IMR-90 (cell line): ENCODE measurements at regions not wholly inside any gene's neighbourhood (a gene's known extent, or its start where the extent isn't known, plus 50 kb on each side); places are given as distances from the start of the nearest gene placed in this dataset.

Experiments
- ATAC-seq: fragments of 200-7000 bp; cut with Tn5 transposase; 2 replicates; pipeline ENCODE4 v1.9.1; 2020; ENCODE audit warnings: low read depth, mild to moderate bottlenecking, moderate library complexity
- BruUV-seq: library from RNA; stranded (reverse); fragments of 400-500 nt; replicated peaks from 2 replicates; lab custom pipeline; 2021; lab: Mats Ljungman, UMichigan
- CTCF ChIA-PET: fragments of 300-600 bp; formaldehyde crosslinking; extraction: SDS; loops from one replicate; lab custom pipeline; 2021; ENCODE audit warnings: antibody characterized with exemption; lab: Yijun Ruan, JAX
- POLR2A ChIA-PET: fragments of 300-600 bp; sonication (Branson Sonifier 250); formaldehyde crosslinking; loops from one replicate; lab custom pipeline; 2022; ENCODE audit warnings: antibody characterized with exemption; ENCODE audit not compliant: unreplicated experiment; lab: Charles Lee
- DNase-seq: peaks from one replicate; pipeline ENCODE4 v3.0.0; 2013
- H2AFZ ChIP-seq: replicated peaks from 2 replicates; pipeline ENCODE3; 2013; ENCODE audit warnings: low read length, mild to moderate bottlenecking; ENCODE audit not compliant: poor library complexity
- H2AK5ac ChIP-seq: 2 replicates; pipeline ENCODE4 v1.6.1; 2013; ENCODE audit warnings: low read depth, low read length, inconsistent platforms
- H2AK9ac ChIP-seq: replicated peaks from 2 replicates; pipeline ENCODE3; 2013; ENCODE audit warnings: mild to moderate bottlenecking, low read depth, low read length, moderate library complexity; ENCODE audit not compliant: poor library complexity
- H2BK120ac ChIP-seq: 2 replicates; pipeline ENCODE4 v1.6.1; 2013; ENCODE audit warnings: low read depth, low read length, inconsistent platforms
- H2BK15ac ChIP-seq: 3 replicates; pipeline ENCODE4 v1.6.1; 2013; ENCODE audit warnings: low read depth, low read length, inconsistent platforms
- H2BK20ac ChIP-seq: 2 replicates; pipeline ENCODE4 v1.6.1; 2013; ENCODE audit warnings: low read depth, mild to moderate bottlenecking, inconsistent platforms, low read length, moderate library complexity
- H2BK5ac ChIP-seq: 2 replicates; pipeline ENCODE4 v1.6.1; 2013; ENCODE audit warnings: mild to moderate bottlenecking, low read depth, low read length, inconsistent platforms; ENCODE audit not compliant: poor library complexity, severe bottlenecking
- H3K14ac ChIP-seq: replicated peaks from 2 replicates; pipeline ENCODE4 v1.6.1; 2013; ENCODE audit warnings: low read depth, low read length, inconsistent platforms
- H3K18ac ChIP-seq: 2 replicates; pipeline ENCODE4 v1.6.1; 2013; ENCODE audit warnings: low read depth, low read length, control low read depth
- H3K23ac ChIP-seq: 2 replicates; pipeline ENCODE4 v1.6.1; 2013; ENCODE audit warnings: low read depth, low read length, inconsistent platforms
- H3K27ac ChIP-seq: 2 replicates; pipeline ENCODE4 v1.5.1; 2013; ENCODE audit warnings: mild to moderate bottlenecking, control low read depth, low read length; ENCODE audit not compliant: insufficient read depth
- H3K27me3 ChIP-seq: 2 replicates; pipeline ENCODE4 v1.6.1; 2013; ENCODE audit warnings: low read length; ENCODE audit not compliant: control insufficient read depth, insufficient read depth
- H3K36me3 ChIP-seq: 2 replicates; pipeline ENCODE4 v1.6.1; 2013; ENCODE audit warnings: low read length, mixed read lengths; ENCODE audit not compliant: control insufficient read depth, insufficient read depth
- H3K4ac ChIP-seq: 2 replicates; pipeline ENCODE4 v1.6.1; 2013; ENCODE audit warnings: low read depth, low read length, inconsistent platforms
- H3K4me1 ChIP-seq: 2 replicates; pipeline ENCODE4 v1.6.1; 2013; ENCODE audit warnings: low read length, mixed read lengths; ENCODE audit not compliant: control insufficient read depth, insufficient read depth
- H3K4me2 ChIP-seq: 2 replicates; pipeline ENCODE4 v1.6.1; 2013; ENCODE audit warnings: low read depth, mild to moderate bottlenecking, control low read depth, low read length, moderate library complexity
- H3K4me3 ChIP-seq: 2 replicates; pipeline ENCODE4 v1.5.1; 2013; ENCODE audit warnings: low read depth, mild to moderate bottlenecking, control low read depth, low read length, moderate library complexity; ENCODE audit not compliant: insufficient read depth
- H3K56ac ChIP-seq: 2 replicates; pipeline ENCODE4 v1.6.1; 2013; ENCODE audit warnings: low read length, inconsistent platforms; ENCODE audit not compliant: insufficient read depth; ENCODE audit errors: extremely low read depth
- H3K79me1 ChIP-seq, 2 experiments: 2 replicates each; pipeline ENCODE4 v1.6.1; 2013; ENCODE audit warnings: low read length in 2 of 2, inconsistent platforms in 1 of 2, low read depth in 1 of 2
- H3K9ac ChIP-seq: 2 replicates; pipeline ENCODE4 v1.6.1; 2013; ENCODE audit warnings: low read depth, low read length, control low read depth
- H3K9me1 ChIP-seq: 2 replicates; pipeline ENCODE4 v1.6.1; 2013; ENCODE audit warnings: low read length, inconsistent platforms; ENCODE audit not compliant: insufficient read depth
- H3K9me3 ChIP-seq: 2 replicates; pipeline ENCODE4 v1.6.1; 2013; ENCODE audit warnings: low read length; ENCODE audit not compliant: control insufficient read depth, insufficient read depth
- H4K20me1 ChIP-seq: 2 replicates; pipeline ENCODE4 v1.6.1; 2013; ENCODE audit warnings: low read length, inconsistent platforms; ENCODE audit not compliant: insufficient read depth
- H4K5ac ChIP-seq: 2 replicates; pipeline ENCODE4 v1.6.1; 2013; ENCODE audit warnings: mild to moderate bottlenecking, low read depth, low read length, control low read depth
- H4K8ac ChIP-seq, 2 experiments: 2 replicates each; pipeline ENCODE4 v1.6.1; 2013; ENCODE audit warnings: low read depth in 2 of 2, low read length in 2 of 2, control low read depth in 1 of 2, inconsistent platforms in 1 of 2
- H4K91ac ChIP-seq: 2 replicates; pipeline ENCODE4 v1.6.1; 2013; ENCODE audit warnings: low read depth, low read length, inconsistent platforms; ENCODE audit not compliant: insufficient read depth
- MAFK ChIP-seq: IDR thresholded peaks from 2 replicates; pipeline ENCODE4 v1.6.1; 2012; ENCODE audit warnings: low read depth, low read length, improper control_type of control experiment
- POLR2A ChIP-seq: IDR thresholded peaks from 2 replicates; pipeline ENCODE4 v1.6.1; 2012; ENCODE audit warnings: mild to moderate bottlenecking, low read depth, low read length
- WGBS, 2 experiments: methylation state at CpG; one replicate each; pipeline versions ENCODE4 v1.1.5 to v1.1.7; 2013; ENCODE audit warnings: missing lambda C conversion rate in 2 of 2; ENCODE audit not compliant: insufficient read length in 1 of 2; ENCODE audit errors: extremely low coverage in 2 of 2; 5-methylcytosine and 5-hydroxymethylcytosine counted together
- dilution Hi-C: fragments of 300-500 bp; cut with HindIII; formaldehyde crosslinking; loops from one replicate; pipeline ENCODE4 v1.14.3; 2018; ENCODE audit warnings: low sequenced_read_pairs; ENCODE audit not compliant: unreplicated experiment
- in situ Hi-C: fragments of 300-500 bp; cut with MboI; formaldehyde crosslinking; loops from 3 replicates; pipeline ENCODE4 v1.14.3; 2019; ENCODE audit warnings: low sequenced_read_pairs, inconsistent platforms, mixed read lengths
- intact Hi-C: fragments of 100-400 bp; cut with micrococcal nuclease; formaldehyde crosslinking; loops from 2 replicates; pipeline ENCODE4 v1.10.0; 2022
- TF ChIP-seq, protein P1 (sequence below): conservative IDR thresholded peaks from 2 replicates; pipeline ENCODE4 v1.5.1; 2012; ENCODE audit warnings: mild to moderate bottlenecking, low read depth, low read length, improper control_type of control experiment

- H4K20me1 ChIP-seq: no peaks in the 10 kb centered on the region
- BruUV-seq: no TSS peak
- H4K8ac ChIP-seq: peak overlapping the region; percentile 4 to 46; a peak in 2 of 4 replicates
- no peak overlapping the region; the same call in 1 of the 2 replicates for H3K18ac ChIP-seq
- peak overlapping the region; percentile 67 for H3K4ac ChIP-seq
- in situ Hi-C loops (no loop called here), dilution Hi-C loops (no loop called here), intact Hi-C loops (loop anchor here (1.0 kb wide), 1 partner anchor 298 kb away; no protein-coding TSS in a partner anchor)
- no CpG with 5 or more reads among the region's 5 CpGs for WGBS, 2 experiments
- peak overlapping the region; percentile 57 for H2BK5ac ChIP-seq
- H3K4me1 ChIP-seq: peaks cover 8% of the 10 kb centered on the region
- no peaks in the 10 kb centered on the region for H3K9me3 ChIP-seq
- H3K36me3 ChIP-seq: no peaks in the 10 kb centered on the region
- H2BK15ac ChIP-seq: peak overlapping the region; percentile 70; the same call in 2 of the 3 replicates
- no peaks in the 10 kb centered on the region for H3K79me1 ChIP-seq
- H3K4me3 ChIP-seq: no peak overlapping the region
- no peak overlapping the region for H2AK9ac ChIP-seq
- H3K9ac ChIP-seq: no peak overlapping the region
- H2AK5ac ChIP-seq: peak overlapping the region; percentile 54
- H3K27ac ChIP-seq: no peak overlapping the region
- H3K23ac ChIP-seq: no peak overlapping the region; the same call in 1 of the 2 replicates
- H3K9me1 ChIP-seq: peaks cover 4% of the 10 kb centered on the region; the same call in 1 of the 2 replicates
- peak overlapping the region; percentile 76 for H2BK120ac ChIP-seq
- no peak overlapping the region for H3K56ac ChIP-seq
- H2AFZ ChIP-seq: peak overlapping the region; percentile 74
- ChIA-PET CTCF (no interaction called here), POLR2A (no interaction called here)
- H3K4me2 ChIP-seq: no peak overlapping the region
- DNase-seq (no peak), ATAC-seq (no peak)
- TF ChIP-seq, protein P1, sequence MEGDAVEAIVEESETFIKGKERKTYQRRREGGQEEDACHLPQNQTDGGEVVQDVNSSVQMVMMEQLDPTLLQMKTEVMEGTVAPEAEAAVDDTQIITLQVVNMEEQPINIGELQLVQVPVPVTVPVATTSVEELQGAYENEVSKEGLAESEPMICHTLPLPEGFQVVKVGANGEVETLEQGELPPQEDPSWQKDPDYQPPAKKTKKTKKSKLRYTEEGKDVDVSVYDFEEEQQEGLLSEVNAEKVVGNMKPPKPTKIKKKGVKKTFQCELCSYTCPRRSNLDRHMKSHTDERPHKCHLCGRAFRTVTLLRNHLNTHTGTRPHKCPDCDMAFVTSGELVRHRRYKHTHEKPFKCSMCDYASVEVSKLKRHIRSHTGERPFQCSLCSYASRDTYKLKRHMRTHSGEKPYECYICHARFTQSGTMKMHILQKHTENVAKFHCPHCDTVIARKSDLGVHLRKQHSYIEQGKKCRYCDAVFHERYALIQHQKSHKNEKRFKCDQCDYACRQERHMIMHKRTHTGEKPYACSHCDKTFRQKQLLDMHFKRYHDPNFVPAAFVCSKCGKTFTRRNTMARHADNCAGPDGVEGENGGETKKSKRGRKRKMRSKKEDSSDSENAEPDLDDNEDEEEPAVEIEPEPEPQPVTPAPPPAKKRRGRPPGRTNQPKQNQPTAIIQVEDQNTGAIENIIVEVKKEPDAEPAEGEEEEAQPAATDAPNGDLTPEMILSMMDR: no peak
- no peak for TF ChIP-seq POLR2A
- TF ChIP-seq MAFK: no peak
- H4K5ac ChIP-seq: no peak overlapping the region
- H2BK20ac ChIP-seq: peak overlapping the region; percentile 76; the same call in 1 of the 2 replicates
- peak overlapping the region; percentile 33; the same call in 1 of the 2 replicates for H3K14ac ChIP-seq
- H4K91ac ChIP-seq: peak overlapping the region; percentile 38; the same call in 1 of the 2 replicates
- H3K27me3 ChIP-seq: no peaks in the 10 kb centered on the region
Measured at GRCh38 chrX:150063674-150064073, 125.4 kb upstream of the EOLA2 start.
